Skin of body (tissue), 1 donor: ENCODE measurements at regions not wholly inside any gene's neighbourhood (a gene's known extent, or its start where the extent isn't known, plus 50 kb on each side); places are given as distances from the start of the nearest gene placed in this dataset.
"Not testable (repeated sequence)": the region's sequence is repeated elsewhere in the genome, so short reads cannot be mapped to it uniquely, and the experiment has no call there.

Experiments used
- DNase-seq: peaks from one replicate; lab custom pipeline; 2025; lab: John Stamatoyannopoulos, UW

DNA sequence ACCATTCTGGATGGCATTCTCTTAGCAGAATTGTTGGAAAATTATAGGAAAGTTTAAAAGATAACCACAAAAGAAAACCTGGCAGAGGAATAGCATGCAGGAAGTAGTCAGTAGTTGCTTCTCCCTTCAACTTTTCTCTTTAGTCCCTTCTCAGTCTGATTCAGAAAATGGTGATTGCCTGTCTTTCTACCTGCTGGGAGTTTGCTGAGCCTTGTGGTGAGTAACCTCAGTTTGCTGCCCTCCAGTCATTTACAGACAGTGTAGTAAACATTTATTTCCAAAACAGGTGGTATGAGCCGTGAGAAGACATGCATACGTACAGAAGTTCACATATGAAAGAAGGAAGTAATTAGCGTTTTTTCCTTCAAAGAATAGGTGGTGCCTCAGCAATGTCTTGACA, 224.7 kb upstream of the POU1F1 start:
- no peak for DNase-seq

DNA sequence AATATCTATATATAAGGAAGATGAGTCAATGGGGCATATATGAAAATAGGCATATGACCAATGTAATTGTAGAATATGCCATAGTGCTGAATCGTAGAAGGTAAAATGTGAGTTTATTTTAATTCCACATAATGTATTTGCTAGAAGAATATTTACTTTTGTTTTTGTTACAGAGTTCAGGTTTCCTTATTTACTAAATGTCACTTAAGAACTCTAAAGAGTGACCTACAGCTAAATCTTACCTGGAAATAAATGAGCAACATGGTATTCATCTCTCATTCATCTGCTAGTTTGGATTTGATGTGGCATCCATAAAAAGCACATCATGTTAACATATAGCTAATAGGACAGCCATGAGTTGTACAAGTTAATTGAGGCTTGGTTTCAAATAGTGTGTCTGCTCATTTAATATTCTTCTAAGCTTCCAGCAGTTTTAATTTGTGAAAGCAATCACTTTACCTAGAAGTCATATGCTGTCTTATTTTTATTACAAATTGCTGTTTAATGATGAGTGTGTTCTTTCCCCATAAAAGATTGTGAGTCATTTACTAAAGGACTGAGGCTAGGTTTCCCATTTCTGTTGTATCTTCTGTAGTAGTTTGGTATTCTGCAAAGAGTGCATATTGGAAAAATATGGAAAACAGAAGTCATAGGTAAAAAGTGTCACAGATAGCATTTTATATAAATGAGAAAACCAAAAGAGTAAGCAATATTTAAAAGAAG, 222.1 kb upstream of the POU1F1 start:
- DNase-seq, result no peak

DNA sequence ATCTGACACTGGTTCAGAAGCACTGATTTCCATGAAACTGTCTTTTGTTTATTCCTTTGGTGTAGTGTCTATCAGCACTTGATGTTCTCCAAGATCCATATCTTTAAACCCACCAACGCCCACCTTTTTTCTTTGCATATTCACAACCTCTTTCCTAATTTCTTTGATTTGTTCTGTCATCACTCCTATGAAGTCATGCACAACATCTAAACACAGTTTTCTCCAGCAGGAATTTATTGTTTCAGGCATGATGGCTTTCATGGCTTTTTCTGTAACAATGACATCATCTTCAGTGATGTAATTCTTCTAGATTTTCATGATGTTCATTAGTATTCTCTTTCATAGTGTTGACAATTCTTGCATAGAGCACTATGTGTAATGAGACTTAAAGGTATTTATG, 219.6 kb upstream of the POU1F1 start:
- DNase-seq, result no peak

GRCh38 chr3:87494264-87494663, 217.9 kb upstream of the POU1F1 start:
- no peak for DNase-seq

DNA sequence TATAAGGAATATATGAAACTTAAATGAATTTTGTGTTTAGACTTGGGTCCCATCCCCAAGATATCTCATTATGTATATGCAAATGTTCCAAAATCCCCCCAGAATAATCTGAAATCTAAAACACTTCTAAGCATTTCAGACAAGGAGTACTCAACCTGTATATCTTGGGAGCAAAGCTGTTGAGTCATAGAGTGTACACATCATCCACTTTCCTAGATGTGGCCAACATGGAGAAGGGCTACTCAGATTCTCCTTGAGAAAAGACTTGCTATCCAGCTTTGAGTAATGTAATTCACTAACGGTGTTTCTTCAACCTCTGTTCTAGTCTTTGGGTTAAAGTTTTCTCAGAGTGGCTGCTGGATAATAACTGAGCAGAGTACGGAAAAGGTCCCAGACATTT, 215.5 kb upstream of the POU1F1 start:
- DNase-seq, result no peak

DNA sequence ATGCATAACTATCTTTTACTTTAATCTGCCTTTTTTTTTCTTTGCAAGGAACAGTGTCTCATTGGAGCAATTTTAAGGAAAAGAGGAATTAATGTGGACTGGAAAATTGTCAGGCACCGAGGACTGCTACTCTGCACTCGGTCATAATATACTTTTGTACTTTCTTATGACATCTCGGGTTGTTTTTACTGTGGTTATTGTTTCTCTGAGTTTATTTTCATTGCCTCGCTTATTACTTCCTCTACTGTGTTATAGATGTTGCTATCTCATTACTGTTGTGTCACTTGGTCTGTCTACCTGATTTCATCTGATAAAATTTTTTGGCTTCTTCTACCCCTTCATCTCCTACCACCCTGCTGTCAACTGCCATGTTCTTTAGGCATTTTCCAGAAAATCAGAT, 213.5 kb upstream of the POU1F1 start:
- no peak for DNase-seq

GRCh38 chr3:87488765-87489164, 212.4 kb upstream of the POU1F1 start:
- DNase-seq, result peak; percentile 75

DNA sequence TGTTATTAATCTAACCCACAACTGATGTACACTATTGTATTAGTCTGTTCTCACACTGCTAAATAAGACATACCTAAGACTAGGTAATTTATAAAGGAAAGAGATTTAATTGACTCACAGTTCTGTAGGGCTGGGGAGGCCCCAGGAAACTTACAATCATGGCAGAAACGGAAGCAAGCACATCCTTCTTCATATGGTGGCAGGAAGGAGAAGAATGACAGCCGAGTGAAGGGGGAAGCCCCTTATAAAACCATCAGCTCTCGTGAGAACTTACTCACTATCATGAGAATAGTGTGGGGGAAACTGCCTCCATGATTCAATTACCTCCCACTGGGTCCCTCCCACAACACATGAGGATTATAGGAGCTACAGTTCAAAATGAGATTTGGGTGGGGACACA, 210.3 kb upstream of the POU1F1 start:
- DNase-seq, result not testable (repeated sequence)

- DNase-seq, result no peak
These were observed 209.7 kb upstream of the POU1F1 start for GRCh38 chr3:87486115-87486514.

GRCh38 chr3:87478716-87479115, 202.3 kb upstream of the POU1F1 start:
- DNase-seq, result no peak

GRCh38 chr3:87473944-87474343, 197.6 kb upstream of the POU1F1 start:
- no peak for DNase-seq

- DNase-seq, result no peak
These were observed 192.6 kb upstream of the POU1F1 start for GRCh38 chr3:87468938-87469337.

DNA sequence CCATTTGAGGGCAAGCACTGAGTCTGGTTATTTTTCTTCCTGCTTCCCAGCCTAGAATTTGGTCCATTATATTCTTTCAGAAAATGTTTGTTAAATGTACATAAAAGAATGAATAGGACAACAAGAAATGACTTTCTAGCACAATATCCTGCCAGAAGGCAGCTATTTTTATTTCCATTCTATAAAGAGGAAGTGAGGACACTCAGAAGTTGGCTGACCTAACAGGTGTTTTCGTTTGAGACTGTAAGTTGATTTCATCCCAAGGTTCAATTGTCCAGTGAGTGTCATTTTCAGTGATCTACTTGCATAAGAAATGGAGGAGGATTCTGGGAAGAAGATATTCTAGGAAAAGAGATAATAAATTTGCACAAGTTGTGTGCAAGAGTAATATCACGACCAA, 191.9 kb upstream of the POU1F1 start:
- no peak for DNase-seq

DNA sequence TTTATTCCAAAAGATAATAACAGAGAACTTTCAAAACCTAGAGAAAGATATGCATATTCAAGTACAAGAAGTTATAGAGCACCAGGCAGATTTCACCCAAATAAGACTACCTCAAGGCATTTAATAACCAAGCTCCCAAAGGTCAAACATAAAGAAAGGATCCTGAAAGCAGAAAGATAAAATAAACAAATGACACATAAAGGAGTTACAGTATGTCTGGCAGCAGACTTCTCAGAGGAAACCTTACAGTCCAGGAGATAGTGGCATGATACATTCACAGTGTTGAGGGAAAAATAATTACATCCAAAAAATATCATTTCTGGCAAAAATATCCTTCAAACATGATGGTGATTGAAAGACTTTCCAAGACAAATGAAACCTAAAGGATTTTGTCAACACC, 185.8 kb upstream of the POU1F1 start:
- no peak for DNase-seq

GRCh38 chr3:87461443-87461842, 185.1 kb upstream of the POU1F1 start:
- DNase-seq, result no peak

GRCh38 chr3:87461036-87461435, 184.7 kb upstream of the POU1F1 start:
- DNase-seq, result no peak

DNA sequence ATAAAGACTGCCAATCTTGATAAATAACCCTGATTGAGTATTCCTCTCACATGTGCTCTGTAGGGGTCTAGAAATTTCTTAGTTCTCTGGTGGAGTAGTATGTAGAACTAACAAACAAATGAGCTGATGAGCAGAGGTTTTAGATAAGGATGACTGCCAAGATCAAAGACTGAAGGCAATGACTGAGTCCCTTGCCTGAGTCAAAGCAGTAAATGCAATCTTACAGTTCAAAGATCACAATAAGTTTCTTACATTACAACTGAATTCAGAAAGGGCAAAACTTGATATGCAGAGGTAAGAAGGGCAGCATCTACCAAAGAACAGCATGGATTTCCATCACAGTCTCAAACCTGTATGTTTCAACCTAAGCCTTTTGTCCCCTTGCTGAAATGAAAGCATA, 172.2 kb upstream of the POU1F1 start:
- DNase-seq, result no peak

GRCh38 chr3:87446849-87447387, 170.5 kb upstream of the POU1F1 start:
- DNase-seq, result no peak

GRCh38 chr3:87442470-87442869, 166.1 kb upstream of the POU1F1 start:
- DNase-seq, result no peak

DNA sequence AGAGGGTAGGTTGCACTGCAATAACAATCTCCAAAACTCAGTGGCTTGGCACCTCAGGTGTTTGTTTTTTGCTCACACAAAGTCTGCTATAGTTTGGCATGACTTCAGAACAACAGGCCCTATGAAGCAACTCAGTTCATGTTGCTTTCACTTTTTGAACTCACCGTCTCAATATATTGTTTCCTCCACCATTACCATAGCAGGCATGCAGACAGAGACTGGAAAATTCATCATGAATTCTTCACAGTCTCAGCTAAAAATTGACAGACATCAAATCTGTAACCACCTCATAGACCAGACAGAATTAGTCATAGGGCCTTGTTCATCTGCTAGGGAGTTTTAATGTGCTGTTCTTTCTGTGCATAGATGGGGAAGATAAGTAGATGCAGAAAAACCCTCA, 161.4 kb upstream of the POU1F1 start:
- no peak for DNase-seq

DNA sequence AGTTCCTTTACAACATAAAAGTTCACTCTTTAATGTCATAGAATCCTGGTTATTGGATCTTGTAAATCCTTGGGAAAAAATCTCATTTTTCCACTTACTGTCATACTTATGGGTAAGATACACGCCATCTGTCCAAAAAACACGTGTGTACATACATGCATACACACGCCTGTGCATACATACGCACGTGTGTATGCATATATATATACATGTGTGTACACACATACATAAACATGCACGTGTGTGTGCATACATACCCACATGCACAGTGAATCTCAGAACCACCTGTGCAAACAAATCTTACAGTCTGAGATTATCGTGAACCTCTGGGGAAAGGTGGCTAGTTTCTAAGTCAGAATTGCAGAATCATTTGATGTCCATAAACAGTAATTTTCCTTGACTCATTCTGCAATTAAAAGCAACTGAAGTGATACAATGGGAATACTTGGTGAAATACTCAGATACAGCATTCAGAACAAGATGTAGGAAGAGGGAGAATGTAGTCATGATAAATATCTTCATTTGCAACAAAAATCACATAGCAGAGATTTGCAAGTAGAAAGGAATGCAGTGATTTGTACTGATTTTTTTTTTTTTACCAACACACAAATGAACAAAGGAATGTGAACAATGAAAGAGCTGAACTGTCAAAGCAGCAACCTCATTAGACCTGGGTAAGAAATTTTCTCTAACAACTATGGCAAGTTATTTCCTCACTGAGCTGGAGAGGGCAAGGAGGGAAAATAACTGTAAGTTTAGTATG, 160.6 kb upstream of the POU1F1 start:
- no peak for DNase-seq

- no peak for DNase-seq
These were observed 159.7 kb upstream of the POU1F1 start for GRCh38 chr3:87435926-87436620.
